Brain microvascular endothelial cell (primary cell): ENCODE measurements at regions not wholly inside any gene's neighbourhood (a gene's known extent, or its start where the extent isn't known, plus 50 kb on each side); places are given as distances from the start of the nearest gene placed in this dataset.

Experiments
- DNase-seq: peaks from one replicate; pipeline ENCODE4 v3.0.0-alpha.2; 2020
- H3K27ac ChIP-seq: fragments of 250-450 bp; sonication (Bioruptor Pico); 2 replicates; pipeline ENCODE4 v1.5.1; 2020; ENCODE audit warnings: mild to moderate bottlenecking, moderate library complexity
- H3K27me3 ChIP-seq: fragments of 250-450 bp; sonication (Bioruptor Pico); replicated peaks from 2 replicates; pipeline ENCODE4 v1.5.1; 2020; ENCODE audit warnings: mild to moderate bottlenecking
- H3K36me3 ChIP-seq: fragments of 250-450 bp; sonication (Bioruptor Pico); replicated peaks from 2 replicates; pipeline ENCODE4 v1.5.1; 2020; ENCODE audit warnings: mild to moderate bottlenecking
- H3K4me3 ChIP-seq: 2 replicates; pipeline ENCODE4 v1.5.1; 2011; ENCODE audit warnings: low read depth, mild to moderate bottlenecking, control low read depth, low read length, moderate library complexity
- in situ Hi-C: cut with HindIII; loops from 2 replicates; pipeline ENCODE4 v1.10.0; 2017; ENCODE audit warnings: low sequenced_read_pairs, low pct_ligation_motif_present
- TF ChIP-seq, protein P1 (sequence below): IDR thresholded peaks from 2 replicates; pipeline ENCODE4 v1.5.1; 2011; ENCODE audit warnings: low read depth, mild to moderate bottlenecking, moderate library complexity, low read length, control low read depth, inconsistent platforms; ENCODE audit errors: missing control alignments

DNA sequence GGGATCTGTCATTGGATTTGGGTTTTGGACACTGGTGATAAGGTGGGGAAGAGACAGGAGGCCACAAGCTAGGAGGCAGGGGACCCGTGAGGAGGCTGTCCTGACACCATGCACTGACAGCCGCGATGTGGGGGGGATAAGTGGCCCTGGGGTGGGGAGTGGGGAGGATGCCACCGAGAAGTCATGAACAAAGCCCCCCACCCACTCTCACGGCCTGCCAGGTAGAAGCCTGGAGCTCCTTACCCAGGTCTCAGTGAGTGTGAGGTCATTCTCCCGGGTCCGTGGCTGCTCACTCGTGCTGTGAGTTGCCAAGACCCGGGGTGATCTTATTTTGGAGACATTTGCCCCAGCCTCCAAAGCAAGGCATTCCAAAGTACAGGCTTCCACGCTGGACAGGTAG is 165.9 kb upstream of the TNRC6C start:
- peaks cover 8% of the 10 kb centered on the region for H3K27me3 ChIP-seq
- H3K27ac ChIP-seq = no peak overlapping the region
- H3K4me3 ChIP-seq = no peak overlapping the region
- no peak for DNase-seq
- TF ChIP-seq, protein P1, sequence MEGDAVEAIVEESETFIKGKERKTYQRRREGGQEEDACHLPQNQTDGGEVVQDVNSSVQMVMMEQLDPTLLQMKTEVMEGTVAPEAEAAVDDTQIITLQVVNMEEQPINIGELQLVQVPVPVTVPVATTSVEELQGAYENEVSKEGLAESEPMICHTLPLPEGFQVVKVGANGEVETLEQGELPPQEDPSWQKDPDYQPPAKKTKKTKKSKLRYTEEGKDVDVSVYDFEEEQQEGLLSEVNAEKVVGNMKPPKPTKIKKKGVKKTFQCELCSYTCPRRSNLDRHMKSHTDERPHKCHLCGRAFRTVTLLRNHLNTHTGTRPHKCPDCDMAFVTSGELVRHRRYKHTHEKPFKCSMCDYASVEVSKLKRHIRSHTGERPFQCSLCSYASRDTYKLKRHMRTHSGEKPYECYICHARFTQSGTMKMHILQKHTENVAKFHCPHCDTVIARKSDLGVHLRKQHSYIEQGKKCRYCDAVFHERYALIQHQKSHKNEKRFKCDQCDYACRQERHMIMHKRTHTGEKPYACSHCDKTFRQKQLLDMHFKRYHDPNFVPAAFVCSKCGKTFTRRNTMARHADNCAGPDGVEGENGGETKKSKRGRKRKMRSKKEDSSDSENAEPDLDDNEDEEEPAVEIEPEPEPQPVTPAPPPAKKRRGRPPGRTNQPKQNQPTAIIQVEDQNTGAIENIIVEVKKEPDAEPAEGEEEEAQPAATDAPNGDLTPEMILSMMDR = no peak
- no peaks in the 10 kb centered on the region for H3K36me3 ChIP-seq
- in situ Hi-C loops = no loop called here

DNA sequence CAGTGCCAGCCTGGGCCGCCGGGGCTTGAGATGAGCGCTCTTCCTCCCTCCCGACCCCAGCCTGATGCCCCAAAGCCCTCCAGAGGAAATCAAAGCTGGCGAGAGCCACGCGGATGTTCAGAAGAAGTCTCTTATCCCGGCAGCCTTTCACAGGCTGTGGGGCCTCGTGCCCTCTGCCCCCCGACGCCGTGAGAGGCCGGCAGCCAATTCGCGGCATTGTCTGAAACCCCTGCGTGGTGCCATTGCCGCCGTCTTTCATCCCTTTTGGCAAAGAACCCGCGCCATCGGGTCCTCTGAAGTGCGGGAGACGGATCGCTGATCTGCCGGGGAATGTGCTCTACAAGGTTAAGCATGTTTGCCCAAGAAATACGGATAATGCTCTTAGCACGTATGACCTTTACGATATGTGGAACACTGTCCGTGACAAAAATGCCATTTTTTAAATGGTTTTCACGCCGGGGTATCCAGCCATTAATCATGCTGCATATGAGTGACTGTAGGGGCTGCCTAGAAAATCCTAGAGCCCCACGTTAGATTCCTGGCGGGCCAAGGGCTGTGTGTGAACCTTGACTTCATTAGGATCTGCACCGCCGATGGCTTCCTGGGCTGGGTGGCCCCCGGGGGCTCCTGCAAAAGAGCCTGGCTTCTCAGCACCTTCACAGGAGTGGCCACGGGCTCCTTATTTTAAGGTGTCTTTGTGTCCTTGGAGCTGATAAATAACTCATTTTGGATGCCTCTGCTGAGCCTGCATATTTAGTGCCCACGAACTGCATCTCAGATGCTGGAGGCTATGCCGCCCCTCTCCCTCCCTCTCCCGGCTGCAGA is 165.1 kb upstream of the TNRC6C start:
- Histone ChIP-seq H3K27me3 (peaks cover 7% of the 10 kb centered on the region), H3K27ac (no peak overlapping the region), H3K36me3 (no peaks in the 10 kb centered on the region), H3K4me3 (no peak overlapping the region)
- in situ Hi-C loops = no loop called here
- TF ChIP-seq, protein P1 = no peak
- DNase-seq = no peak

DNA sequence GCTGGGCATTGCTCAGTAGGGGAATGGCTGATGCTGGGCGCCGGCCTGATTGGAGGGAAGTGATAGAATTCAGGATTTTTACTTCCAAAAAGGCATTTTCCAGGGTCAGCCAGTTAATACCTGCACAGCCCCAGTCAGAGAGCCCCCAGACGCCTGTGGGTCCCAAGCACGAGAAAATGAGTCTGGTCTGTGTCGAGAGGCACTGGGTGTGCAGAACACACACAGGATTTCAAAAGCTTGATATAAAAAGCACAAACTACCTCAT is 164.6 kb upstream of the TNRC6C start:
- Histone ChIP-seq H3K27me3 (peaks cover 7% of the 10 kb centered on the region), H3K36me3 (no peaks in the 10 kb centered on the region), H3K27ac (no peak overlapping the region), H3K4me3 (no peak overlapping the region)
- in situ Hi-C loops = no loop called here
- DNase-seq = no peak
- TF ChIP-seq, protein P1 = no peak

DNA sequence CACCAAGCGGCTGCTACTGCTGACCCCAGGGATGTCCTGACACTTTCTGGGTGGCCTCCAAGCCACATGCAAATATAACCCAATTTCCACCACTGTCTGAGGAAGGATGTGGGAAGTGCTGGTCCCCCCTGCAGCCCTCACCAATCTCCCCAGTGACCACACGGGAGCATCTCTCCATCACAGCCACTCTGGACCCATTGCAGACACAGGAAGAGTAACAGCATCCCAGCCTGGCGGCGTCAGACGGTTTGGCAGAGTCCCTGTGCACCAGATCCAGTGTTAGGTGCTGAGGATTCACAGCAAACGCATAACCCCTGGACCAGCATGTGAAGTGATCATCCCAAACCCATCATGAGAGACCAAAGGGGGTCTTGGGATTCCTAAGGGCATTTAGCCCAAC is 163.7 kb upstream of the TNRC6C start:
- H3K27me3 ChIP-seq = peaks cover 7% of the 10 kb centered on the region
- no peak for DNase-seq
- in situ Hi-C loops = no loop called here
- no peak overlapping the region for H3K27ac ChIP-seq
- H3K36me3 ChIP-seq = no peaks in the 10 kb centered on the region
- no peak overlapping the region for H3K4me3 ChIP-seq
- TF ChIP-seq, protein P1 = no peak

DNA sequence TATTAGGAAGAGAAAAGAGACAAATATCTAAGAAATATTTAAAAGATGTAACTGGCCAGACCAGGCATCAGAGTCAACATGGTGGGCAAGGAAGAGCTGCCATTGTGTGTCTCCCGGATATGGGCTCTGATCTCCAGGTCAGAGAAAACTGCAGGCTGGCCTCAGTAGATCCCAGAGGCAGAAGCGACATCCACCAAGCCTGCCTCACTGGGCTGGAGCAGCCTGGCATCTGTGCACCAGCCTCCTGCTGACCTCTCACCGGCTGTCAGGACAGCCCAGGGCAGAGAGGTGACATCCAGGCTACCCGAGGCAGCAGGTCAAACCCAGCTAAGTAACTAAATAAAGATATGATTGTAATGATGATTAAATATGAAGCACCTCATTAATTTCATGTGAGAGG is 162.8 kb upstream of the TNRC6C start:
- H3K27me3 ChIP-seq = peaks cover 7% of the 10 kb centered on the region
- TF ChIP-seq, protein P1 = no peak
- DNase-seq = no peak
- in situ Hi-C loops = no loop called here
- H3K36me3 ChIP-seq = no peaks in the 10 kb centered on the region
- no peak overlapping the region for H3K4me3 ChIP-seq
- no peak overlapping the region for H3K27ac ChIP-seq
